GM12864 (cell line): ENCODE measurements at regions not wholly inside any gene's neighbourhood (a gene's known extent, or its start where the extent isn't known, plus 50 kb on each side); places are given as distances from the start of the nearest gene placed in this dataset.

ENCODE experiments used
- DNase-seq: peaks from one replicate; pipeline ENCODE4 v3.0.0-alpha.2; 2011; ENCODE audit warnings: low read depth
- H3K4me3 ChIP-seq: 2 replicates; pipeline ENCODE4 v1.5.1; 2011; ENCODE audit warnings: mild to moderate bottlenecking, low read depth, low read length, control low read depth
- TF ChIP-seq, protein P1 (sequence below): IDR thresholded peaks from 2 replicates; pipeline ENCODE4 v1.5.1; 2011; ENCODE audit warnings: low read depth, mild to moderate bottlenecking, moderate library complexity, low read length, control low read depth, inconsistent platforms; ENCODE audit errors: missing control alignments

DNA sequence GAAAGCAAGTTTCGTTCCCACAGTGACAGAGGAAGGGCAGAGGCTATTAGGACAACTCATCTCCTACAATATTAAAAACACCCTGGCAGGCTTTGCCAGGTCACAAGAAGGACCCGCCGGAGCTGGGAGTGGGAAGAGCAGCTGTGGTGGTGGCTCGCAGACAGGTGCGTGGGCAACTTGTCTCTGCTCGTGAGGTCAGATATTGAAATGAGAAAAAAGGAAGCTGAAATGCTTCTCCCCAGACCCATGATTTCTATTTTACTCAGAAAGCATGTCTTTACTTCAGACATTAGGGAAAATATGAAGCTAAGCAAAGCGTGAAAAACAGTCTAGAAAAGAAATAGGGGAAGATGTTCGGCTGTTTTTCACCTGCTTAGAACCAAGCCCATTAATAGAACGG, 166.3 kb upstream of the EEF1E1 start:
- H3K4me3 ChIP-seq, result no peak overlapping the region
- TF ChIP-seq, protein P1, sequence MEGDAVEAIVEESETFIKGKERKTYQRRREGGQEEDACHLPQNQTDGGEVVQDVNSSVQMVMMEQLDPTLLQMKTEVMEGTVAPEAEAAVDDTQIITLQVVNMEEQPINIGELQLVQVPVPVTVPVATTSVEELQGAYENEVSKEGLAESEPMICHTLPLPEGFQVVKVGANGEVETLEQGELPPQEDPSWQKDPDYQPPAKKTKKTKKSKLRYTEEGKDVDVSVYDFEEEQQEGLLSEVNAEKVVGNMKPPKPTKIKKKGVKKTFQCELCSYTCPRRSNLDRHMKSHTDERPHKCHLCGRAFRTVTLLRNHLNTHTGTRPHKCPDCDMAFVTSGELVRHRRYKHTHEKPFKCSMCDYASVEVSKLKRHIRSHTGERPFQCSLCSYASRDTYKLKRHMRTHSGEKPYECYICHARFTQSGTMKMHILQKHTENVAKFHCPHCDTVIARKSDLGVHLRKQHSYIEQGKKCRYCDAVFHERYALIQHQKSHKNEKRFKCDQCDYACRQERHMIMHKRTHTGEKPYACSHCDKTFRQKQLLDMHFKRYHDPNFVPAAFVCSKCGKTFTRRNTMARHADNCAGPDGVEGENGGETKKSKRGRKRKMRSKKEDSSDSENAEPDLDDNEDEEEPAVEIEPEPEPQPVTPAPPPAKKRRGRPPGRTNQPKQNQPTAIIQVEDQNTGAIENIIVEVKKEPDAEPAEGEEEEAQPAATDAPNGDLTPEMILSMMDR, result no peak

DNA sequence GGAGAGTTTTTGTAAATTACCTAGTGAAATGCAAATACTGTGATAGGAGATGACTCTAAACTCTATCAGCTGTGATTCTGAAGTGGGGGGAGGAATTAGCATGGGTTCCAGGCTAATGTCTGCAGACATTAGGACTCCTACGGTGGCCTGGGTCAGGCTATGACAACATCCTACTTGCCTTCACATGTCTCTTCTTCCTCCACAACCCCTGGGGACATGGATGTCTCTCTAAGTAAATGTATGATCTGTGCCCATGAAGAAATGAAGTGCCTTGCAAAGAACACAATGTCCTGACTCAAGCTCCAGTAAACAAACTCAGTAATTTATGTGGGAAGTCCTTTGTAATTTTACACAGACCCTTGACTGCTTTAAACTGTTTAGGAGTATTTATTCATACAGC, 165.8 kb upstream of the EEF1E1 start:
- no peak overlapping the region for H3K4me3 ChIP-seq
- TF ChIP-seq, protein P1, result no peak
- no peak for DNase-seq

More for the DNA sequence above, 166.3 kb upstream of the EEF1E1 start:
- no peak for DNase-seq

GRCh38 chr6:8260610-8261009, 158.3 kb upstream of the EEF1E1 start:
- TF ChIP-seq, protein P1, result no peak
- no peak for DNase-seq
- no peak overlapping the region for H3K4me3 ChIP-seq

DNA sequence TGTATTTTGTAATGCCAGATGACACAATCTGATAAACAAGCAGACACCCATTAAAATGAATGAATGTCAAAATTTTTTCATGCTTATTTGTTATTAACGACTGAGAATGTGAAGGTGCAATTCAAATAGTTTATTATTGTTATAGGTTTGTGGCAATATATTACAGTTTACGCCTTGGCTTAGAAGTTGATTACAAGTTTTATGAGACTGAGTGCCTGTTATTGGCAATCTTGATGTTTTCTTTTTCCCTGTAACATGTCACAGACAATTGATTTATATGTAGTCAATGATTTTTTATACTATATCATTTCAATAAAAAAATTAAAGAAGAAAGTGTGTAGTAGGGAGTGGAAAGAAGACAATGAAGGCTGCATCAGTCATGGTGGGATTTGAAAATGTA, 144.1 kb upstream of the EEF1E1 start:
- H3K4me3 ChIP-seq, result no peak overlapping the region
- DNase-seq, result no peak
- TF ChIP-seq, protein P1, result no peak

DNA sequence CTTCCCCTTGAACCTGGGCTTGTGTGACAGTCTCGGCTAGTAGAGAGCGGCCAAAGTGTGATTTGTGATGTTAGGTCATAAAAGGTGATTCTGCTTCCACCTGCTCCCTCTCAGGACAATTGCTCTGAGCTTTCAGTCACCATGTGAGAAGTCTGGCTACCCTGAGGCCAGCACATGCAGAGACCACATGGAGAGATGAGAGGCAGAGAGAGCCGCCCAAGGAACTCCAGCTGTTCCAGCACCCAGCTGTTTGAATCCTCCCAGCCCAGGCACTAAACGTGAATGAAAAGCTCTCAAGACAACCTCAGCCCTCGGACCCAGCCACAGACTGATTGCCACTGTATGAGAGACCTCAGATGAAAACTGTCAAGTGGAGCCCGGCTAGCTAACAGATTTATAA, 143.4 kb upstream of the EEF1E1 start:
- H3K4me3 ChIP-seq, result no peak overlapping the region
- DNase-seq, result no peak
- TF ChIP-seq, protein P1, result no peak

- TF ChIP-seq, protein P1, result no peak
- no peak overlapping the region for H3K4me3 ChIP-seq
- DNase-seq, result no peak
These were observed 141.1 kb upstream of the EEF1E1 start for GRCh38 chr6:8243475-8243874.

GRCh38 chr6:8242885-8243284, 140.5 kb upstream of the EEF1E1 start:
- TF ChIP-seq, protein P1, result no peak
- DNase-seq, result no peak
- no peak overlapping the region for H3K4me3 ChIP-seq
